Parathyroid adenoma (tissue), 2 donors: ENCODE measurements at regions not wholly inside any gene's neighbourhood (a gene's known extent, or its start where the extent isn't known, plus 50 kb on each side); places are given as distances from the start of the nearest gene placed in this dataset.

Experiments
- H2AFZ ChIP-seq: fragments of 300-600 bp; sonication (generic); one replicate; pipeline ENCODE4 v1.7.0; 2017; ENCODE audit warnings: antibody characterized with exemption, mild to moderate bottlenecking
- H3K27ac ChIP-seq: fragments of 300-600 bp; sonication (generic); one replicate; pipeline ENCODE4 v1.7.0; 2017
- H3K27me3 ChIP-seq: fragments of 300-600 bp; sonication (generic); one replicate; pipeline ENCODE4 v1.7.0; 2017; ENCODE audit warnings: low read length; ENCODE audit not compliant: control insufficient read depth, insufficient read depth
- H3K36me3 ChIP-seq: fragments of 300-600 bp; sonication (generic); one replicate; pipeline ENCODE4 v1.7.0; 2017; ENCODE audit warnings: low read length; ENCODE audit not compliant: control insufficient read depth, insufficient read depth
- H3K4me1 ChIP-seq: fragments of 300-600 bp; sonication (generic); one replicate; pipeline ENCODE4 v1.7.0; 2017; ENCODE audit warnings: control low read depth
- H3K4me2 ChIP-seq: fragments of 300-600 bp; sonication (generic); one replicate; pipeline ENCODE4 v1.7.0; 2017; ENCODE audit warnings: low read length
- H3K4me3 ChIP-seq: fragments of 300-600 bp; sonication (generic); one replicate; pipeline ENCODE4 v1.7.0; 2017; ENCODE audit warnings: low read depth, low read length
- H3K79me2 ChIP-seq: fragments of 300-600 bp; sonication (generic); one replicate; pipeline ENCODE4 v1.7.0; 2017; ENCODE audit warnings: control low read depth
- H3K9ac ChIP-seq: fragments of 300-600 bp; sonication (generic); one replicate; pipeline ENCODE4 v1.7.0; 2017; ENCODE audit warnings: mild to moderate bottlenecking
- H3K9me3 ChIP-seq: fragments of 300-600 bp; sonication (generic); one replicate; pipeline ENCODE4 v1.7.0; 2017; ENCODE audit warnings: low read length; ENCODE audit not compliant: control insufficient read depth
- TF ChIP-seq, protein P1 (sequence below): fragments of 300-600 bp; sonication (generic); IDR thresholded peaks from one replicate; pipeline ENCODE4 v1.7.0; 2017; ENCODE audit warnings: antibody characterized with exemption, mild to moderate bottlenecking
- donor health status: primary hyperparathyroidism.

GRCh38 chr13:61253105-61253877 lies 162.4 kb downstream of the PCDH20 start:
- Histone ChIP-seq H3K27ac (no peak overlapping the region), H3K36me3 (no peaks in the 10 kb centered on the region), H3K79me2 (no peaks in the 10 kb centered on the region), H3K4me2 (no peak overlapping the region), H3K9ac (no peak overlapping the region), H3K4me1 (no peaks in the 10 kb centered on the region), H2AFZ (no peak overlapping the region), H3K4me3 (no peak overlapping the region), H3K27me3 (no peaks in the 10 kb centered on the region), H3K9me3 (no peaks in the 10 kb centered on the region)
- TF ChIP-seq, protein P1, sequence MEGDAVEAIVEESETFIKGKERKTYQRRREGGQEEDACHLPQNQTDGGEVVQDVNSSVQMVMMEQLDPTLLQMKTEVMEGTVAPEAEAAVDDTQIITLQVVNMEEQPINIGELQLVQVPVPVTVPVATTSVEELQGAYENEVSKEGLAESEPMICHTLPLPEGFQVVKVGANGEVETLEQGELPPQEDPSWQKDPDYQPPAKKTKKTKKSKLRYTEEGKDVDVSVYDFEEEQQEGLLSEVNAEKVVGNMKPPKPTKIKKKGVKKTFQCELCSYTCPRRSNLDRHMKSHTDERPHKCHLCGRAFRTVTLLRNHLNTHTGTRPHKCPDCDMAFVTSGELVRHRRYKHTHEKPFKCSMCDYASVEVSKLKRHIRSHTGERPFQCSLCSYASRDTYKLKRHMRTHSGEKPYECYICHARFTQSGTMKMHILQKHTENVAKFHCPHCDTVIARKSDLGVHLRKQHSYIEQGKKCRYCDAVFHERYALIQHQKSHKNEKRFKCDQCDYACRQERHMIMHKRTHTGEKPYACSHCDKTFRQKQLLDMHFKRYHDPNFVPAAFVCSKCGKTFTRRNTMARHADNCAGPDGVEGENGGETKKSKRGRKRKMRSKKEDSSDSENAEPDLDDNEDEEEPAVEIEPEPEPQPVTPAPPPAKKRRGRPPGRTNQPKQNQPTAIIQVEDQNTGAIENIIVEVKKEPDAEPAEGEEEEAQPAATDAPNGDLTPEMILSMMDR = no peak

- H3K4me2 ChIP-seq = no peak overlapping the region
- no peaks in the 10 kb centered on the region for H3K79me2 ChIP-seq
- H3K4me1 ChIP-seq = no peaks in the 10 kb centered on the region
- H2AFZ ChIP-seq = no peak overlapping the region
- no peaks in the 10 kb centered on the region for H3K36me3 ChIP-seq
- H3K27me3 ChIP-seq = no peaks in the 10 kb centered on the region
- no peak overlapping the region for H3K27ac ChIP-seq
- no peak overlapping the region for H3K4me3 ChIP-seq
- H3K9me3 ChIP-seq = no peaks in the 10 kb centered on the region
- H3K9ac ChIP-seq = no peak overlapping the region
- TF ChIP-seq, protein P1 = no peak
Observed at GRCh38 chr13:61252213-61252612, 163.4 kb downstream of the PCDH20 start.

GRCh38 chr13:61247149-61247936 lies 168.3 kb downstream of the PCDH20 start:
- H3K9ac ChIP-seq = no peak overlapping the region
- no peaks in the 10 kb centered on the region for H3K79me2 ChIP-seq
- no peak overlapping the region for H3K4me2 ChIP-seq
- no peaks in the 10 kb centered on the region for H3K36me3 ChIP-seq
- H3K27ac ChIP-seq = no peak overlapping the region
- no peak overlapping the region for H2AFZ ChIP-seq
- H3K9me3 ChIP-seq = no peaks in the 10 kb centered on the region
- H3K27me3 ChIP-seq = no peaks in the 10 kb centered on the region
- no peak overlapping the region for H3K4me3 ChIP-seq
- TF ChIP-seq, protein P1 = no peak
- H3K4me1 ChIP-seq = no peaks in the 10 kb centered on the region

- Histone ChIP-seq H3K36me3 (no peaks in the 10 kb centered on the region), H3K9me3 (no peaks in the 10 kb centered on the region), H3K79me2 (no peaks in the 10 kb centered on the region), H3K4me3 (no peak overlapping the region), H3K27ac (no peak overlapping the region), H2AFZ (no peak overlapping the region), H3K4me2 (no peak overlapping the region), H3K4me1 (no peaks in the 10 kb centered on the region), H3K9ac (no peak overlapping the region), H3K27me3 (no peaks in the 10 kb centered on the region)
- TF ChIP-seq, protein P1 = no peak
Observed at GRCh38 chr13:61246351-61246750, 169.3 kb downstream of the PCDH20 start.
